NCI-H446 treated with DMSO at 0.1 percent for 48 hours (cell line): ENCODE measurements at regions not wholly inside any gene's neighbourhood (a gene's known extent, or its start where the extent isn't known, plus 50 kb on each side); places are given as distances from the start of the nearest gene placed in this dataset.

Source experiments
- DNase-seq: peaks from one replicate; lab custom pipeline; 2025; lab: John Stamatoyannopoulos, UW

DNA sequence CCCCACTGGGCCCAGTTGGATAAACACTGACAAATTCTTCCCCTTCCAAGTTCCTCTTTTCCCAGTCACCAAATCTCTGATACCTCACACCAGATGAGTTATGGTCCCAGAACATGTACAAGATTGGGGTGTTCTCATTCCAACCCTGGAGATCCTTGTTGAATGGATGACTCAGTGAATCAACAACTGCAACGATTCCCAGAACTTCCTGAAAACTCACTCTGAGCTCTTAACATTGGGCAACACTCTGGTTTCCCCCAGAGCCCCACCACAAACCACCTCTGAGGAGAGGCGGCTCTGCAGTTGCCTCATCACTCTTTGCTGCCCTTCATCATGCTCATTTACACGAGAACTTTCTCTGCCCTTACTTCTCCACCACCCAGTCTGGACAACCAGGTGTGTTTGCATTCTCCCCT lies 115.2 kb downstream of the MRPL14 start:
- DNase-seq: no peak

DNA sequence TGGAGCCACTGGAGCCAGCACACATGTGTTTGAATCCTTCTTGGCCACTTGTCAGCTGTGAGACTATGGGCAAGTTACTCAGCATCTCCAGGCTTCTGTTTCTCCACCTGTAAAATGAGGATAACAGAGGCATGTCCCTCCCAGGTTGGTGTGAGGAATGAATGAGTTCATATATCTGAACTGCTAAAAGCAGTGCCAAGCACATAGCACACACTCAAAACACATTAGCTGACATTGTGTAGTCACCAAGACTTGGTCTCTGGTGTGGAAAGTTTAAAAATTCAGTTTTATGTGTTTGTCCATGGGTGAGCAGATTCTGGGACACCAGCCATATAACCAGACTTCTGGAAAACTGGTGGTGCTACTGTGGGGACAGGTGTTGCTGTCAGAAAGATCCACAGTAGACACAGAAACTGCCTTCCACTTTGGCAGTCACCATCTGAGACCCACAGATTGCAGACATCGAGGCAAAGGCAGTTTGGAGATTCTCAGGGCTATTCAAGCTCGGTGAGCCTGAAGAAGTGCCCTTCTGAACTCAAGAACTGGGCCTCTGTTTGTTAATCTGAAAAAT lies 115.8 kb downstream of the MRPL14 start:
- DNase-seq: peak; percentile 55

DNA sequence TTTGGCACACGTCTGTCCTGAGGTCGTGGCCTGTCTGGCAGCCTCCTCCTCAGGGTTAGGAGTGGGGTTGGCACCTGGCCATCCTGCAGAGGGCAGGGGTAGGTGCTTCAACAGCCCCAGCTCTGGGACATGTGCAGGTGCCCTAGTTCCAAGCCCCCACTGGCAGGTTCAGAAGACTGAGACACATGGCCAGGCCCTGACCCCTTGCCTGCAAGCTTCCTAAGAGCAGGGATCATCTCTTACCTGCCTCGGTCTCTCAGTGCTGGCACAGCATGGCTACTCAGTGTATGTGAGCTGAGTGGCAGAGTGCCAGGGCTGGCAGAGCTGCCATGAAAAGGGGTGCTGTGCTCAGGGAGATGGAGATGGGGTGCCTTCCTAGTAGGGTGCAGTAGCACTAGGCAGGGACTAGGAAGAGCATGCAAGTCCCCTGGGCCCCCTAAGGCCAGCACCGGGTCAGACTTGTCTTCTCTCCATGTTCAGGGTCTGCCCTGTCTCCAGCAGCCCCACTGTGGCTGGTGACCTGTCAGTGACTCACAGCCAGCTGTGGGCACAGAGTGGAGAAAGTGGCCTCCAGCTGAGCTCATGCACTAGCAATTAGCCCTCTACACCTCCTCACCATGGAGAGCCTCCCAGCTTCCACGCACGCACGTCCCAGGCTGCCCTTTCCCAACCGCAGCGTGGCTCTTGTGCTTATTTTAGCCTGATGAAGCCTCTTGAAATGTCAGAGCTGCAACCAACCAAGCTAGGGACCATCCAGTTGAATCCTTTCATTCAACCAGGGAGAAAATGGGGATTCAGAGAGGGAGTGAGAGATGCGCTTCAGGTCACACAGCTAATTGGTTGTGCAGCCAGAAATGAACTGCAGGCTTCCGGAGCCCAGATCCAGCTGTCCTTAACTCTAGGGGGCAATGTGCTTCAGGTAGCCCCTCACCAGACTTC lies 116.6 kb downstream of the MRPL14 start:
- DNase-seq: no peak

DNA sequence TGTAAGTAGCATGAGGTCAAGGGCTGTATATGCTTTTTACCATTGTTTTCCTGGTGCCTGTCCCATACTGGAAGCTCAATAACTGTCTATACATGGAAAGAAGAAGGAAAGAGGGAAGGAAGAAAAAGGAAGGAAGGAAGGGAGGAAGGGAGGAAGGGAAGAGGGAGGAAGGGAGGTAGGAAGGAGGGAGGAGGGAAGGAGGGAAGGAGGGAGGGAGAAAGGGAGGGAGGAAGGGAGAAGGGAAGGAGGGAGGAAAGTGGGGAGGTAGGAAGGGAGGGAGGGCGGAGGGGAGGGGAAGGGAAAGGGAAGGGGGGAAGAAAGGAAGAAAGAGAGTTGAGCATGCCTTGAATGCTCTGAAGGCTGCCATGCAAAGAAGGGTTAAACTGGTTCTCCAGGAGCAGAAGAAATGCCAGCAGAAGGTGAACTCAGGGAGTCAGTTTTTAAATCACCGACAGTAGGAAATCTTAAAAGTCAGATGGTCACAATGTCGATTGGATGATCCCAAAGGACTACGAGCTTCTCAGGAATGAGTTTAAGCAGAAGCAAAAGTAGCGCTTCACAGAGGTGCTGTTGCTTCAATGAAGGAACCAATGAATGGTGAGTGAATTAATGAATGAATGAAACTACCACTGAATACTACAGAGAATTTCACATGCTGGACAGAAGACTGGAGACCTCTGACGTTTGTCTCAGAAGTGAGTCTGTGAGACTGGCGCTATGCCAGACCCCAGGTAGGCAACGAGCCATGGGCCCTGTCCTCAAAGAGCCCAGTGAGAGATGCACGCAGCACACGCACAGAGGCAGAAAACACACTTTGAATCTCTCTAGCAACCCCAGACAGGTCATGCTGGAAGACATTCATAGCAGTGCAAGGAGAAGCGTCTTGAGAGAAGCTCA lies 117.6 kb downstream of the MRPL14 start:
- no peak for DNase-seq

DNA sequence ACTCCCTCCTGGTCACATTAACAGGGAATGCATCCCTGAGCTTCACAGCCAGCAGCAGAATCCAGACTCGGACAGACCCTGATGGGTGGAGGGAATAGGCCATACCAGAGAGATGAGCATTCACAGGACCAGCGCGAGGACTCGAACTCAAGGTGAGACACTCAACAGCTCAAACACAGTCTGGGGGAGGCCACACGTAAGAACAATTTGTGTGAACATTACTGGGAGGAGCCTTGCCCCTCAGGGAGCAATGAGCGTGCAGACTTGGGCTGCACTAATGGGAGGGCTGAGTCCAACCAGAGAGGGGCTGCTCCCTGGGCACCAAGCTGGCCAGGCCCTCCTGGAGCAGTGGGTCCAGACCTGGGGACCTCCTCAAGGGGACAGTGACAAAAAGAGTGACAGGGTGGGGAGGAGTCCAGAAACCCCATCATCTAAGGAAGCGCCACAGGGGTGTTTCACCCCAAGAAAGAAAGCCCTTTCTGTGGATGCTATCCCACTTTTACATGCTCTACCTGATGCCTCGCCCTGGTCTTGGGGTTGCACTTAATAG lies 118.4 kb downstream of the MRPL14 start:
- no peak for DNase-seq

DNA sequence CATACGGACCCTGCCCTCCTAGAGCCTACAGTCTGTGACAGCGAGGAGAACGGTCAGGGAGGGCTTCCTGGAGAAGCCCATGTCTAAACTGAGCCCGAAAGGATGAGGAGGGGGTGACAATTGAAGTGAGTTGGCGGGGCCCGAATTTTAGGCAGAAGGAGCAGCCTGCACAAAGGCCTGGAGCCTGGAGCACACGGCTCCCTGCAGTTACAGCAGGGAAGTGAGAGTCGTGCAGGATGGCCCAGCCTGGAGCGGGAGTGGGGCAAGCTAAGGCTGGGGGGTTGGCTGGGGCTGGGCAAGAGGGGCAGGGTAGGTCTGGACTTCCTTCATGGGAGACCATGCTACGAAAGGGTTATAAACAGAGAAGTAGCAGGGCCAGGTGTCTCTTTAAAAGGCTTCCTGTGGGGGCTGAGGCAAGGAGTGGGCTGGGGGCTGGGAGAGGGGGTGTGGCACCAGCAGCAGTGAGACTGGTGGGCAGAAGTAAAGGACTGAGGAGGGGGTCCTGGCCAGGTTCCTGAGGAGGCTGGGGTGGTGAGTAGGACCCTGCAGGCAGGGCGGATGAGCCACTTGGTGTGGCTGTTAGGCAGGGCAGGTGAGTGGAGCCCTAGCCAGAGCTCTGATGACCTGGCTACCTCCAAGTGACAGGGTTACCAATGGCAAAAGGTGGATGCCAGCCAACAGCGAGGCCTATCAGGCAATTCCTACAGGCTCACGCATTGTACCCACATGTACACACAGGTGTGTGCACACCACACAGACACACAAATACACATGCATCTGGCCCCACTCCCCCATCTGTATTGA lies 119.2 kb downstream of the MRPL14 start:
- DNase-seq: no peak

DNA sequence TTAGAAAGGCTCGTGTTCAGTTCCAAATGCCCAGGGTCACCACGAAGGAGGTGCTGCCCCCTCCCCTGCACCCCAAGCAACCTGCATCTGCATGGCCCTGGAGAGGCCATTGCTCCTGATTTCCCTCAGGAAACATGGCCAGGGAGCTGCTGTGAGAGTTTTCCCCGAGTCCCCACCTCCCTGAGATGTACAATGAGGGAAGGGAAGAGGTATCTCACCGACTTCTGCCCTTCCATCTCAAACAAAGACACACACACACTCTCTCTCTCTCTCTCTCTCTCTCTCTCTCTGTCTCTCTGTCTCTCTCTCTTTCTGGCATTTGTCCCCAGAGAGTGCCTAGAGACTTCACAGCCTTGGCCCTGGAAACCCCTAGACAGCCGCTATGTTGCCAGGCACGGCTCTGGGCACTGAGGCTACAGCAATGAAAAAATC lies 120.4 kb downstream of the MRPL14 start:
- DNase-seq: no peak

DNA sequence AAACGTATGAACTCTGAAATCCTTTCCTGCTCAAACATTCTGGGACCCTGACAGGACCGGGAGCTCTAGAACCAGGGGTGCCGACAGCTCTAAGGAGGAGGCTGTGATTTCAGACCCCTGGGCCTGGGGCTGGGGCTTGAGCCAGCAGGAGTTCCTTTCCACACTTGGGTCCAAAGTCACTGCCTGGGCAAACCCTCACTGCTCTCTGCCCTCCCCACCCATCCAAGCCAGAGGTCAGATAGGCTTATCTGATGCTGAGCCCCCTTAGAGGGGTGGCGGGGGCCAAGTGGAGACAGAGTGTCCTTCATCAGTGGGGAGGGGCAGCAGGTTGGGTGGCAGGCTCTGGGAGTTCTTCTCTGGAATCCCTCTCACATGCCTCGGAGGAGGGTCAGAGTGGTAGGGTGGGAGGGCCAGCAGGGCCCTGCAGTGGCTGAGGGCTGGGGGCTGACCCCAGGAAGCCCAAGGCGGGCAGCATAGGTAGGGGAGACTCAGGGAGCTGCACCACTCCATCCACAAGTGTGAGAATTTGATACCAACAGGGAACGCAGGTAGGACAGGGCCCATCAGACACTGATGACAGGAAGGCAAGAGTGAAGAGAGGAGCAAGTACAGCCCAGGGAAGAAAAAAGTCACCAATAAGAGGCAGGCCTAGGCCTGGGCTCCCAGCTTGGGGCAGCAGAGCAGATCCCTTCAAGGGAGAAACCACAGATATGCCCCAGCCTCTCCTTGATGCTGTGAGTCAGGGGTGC lies 121.0 kb downstream of the MRPL14 start:
- DNase-seq: no peak

DNA sequence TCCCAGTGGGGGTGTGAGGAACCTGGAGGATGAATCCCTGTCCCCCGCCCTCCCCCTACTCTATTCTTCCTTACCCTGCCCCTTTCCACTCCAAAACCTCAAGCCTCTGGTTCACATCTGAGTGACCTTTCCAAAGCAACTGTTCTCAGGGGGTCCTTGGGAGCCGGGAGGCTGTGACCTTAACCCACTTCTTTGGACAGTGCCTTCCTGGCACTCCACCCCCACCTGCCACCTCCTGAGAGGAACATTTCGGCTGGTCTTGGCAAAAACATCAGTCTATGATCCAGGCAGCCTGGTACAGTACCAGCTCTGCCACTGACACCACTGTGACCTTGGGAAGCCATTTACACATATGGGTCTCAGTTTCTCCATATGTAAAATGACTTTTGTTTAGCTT lies 121.7 kb downstream of the MRPL14 start:
- no peak for DNase-seq

DNA sequence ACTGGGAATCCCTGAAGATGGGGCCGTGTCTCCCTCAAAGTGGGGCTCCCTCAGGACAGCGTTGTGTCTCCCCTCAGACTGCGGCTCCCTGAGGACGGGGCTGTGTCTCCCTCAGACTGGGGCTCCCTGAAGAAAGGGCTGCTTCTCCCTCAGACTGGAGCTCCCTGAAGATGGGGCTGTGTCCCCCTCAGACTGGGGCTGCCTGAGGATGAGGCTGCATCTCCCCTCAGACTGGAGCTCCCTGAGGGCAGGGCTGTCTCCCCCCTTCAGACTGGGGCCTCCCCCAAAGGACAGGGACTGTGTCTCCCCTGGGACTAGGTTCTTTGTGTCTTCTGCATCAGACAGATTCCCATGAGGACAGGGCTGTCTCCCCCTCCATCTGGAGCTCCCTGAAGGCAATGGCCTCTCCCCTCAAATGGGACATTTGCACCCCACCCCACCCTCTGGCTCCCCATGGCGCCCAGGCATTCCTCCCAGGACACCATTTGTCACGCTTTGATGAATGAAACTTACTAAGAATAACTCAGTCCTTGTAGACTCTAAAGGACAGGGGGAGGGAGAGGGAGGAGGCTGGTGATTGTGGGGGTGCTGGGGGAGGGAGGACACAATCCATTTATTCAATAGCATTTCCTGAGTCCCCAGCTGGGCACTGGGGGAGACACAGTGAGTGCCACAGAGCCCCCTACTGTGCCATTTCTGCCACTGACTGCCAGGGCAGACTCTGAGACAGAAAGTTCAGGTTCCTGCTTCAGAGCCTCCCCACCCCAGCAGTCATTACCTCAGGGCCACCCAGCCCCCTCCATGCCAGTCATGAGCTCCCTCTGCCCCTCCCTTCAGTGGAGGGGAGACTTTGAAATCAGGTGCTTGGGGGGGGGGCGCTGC lies 122.4 kb downstream of the MRPL14 start:
- no peak for DNase-seq

DNA sequence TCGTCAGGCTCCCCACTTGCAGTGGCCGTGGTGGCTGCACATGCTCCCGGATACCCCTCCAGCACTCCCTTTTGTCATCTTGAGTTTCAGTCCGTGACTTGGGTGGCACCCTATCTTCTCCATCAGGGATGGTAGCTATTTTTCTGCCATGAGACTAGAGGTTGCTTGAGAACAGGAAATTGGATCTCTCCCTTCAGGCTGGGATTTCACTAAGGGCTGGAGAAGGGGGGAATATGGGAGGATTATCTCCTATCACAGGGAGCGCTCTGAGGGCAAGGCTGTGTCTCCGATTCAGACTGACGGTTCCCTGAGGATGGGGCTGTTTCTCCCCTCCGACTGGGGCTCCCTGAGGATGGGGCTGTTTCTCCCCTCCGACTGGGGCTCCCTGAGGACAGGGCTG lies 123.1 kb downstream of the MRPL14 start:
- DNase-seq: no peak

DNA sequence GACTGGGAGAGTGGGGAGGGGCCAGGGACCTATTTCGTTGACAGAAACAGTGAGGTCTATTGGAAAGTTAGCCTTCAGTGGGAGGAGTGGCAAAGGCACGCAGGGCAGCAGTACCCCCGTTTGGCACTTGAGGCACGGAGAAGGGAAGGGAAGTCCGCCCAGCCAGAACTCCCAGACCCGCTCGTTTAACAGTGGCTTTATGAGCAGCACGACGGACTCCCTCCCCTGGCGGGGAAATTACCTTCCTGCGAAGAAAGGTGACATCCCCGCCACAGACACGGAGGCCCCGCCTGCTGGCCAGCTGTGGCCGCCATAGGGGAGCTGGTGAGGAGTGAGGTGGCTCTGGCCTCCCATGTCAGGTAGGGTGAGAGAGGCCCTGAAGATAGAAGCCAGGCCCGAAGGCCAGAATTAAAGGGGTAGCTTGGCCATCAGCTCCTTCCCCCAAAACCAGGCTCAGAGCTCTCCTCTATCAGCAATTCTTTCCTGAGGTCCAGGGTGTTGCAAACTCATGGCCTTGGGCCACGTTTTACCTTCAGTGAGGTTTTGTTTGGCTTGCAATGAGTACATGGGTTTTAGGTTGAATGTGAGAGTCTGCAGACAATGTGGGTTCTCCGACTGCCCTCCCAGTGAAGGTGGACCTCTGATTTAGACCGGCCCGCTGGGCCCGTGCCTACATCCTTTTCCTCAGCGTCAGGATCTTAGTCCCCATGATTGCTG lies 123.7 kb downstream of the MRPL14 start:
- no peak for DNase-seq

DNA sequence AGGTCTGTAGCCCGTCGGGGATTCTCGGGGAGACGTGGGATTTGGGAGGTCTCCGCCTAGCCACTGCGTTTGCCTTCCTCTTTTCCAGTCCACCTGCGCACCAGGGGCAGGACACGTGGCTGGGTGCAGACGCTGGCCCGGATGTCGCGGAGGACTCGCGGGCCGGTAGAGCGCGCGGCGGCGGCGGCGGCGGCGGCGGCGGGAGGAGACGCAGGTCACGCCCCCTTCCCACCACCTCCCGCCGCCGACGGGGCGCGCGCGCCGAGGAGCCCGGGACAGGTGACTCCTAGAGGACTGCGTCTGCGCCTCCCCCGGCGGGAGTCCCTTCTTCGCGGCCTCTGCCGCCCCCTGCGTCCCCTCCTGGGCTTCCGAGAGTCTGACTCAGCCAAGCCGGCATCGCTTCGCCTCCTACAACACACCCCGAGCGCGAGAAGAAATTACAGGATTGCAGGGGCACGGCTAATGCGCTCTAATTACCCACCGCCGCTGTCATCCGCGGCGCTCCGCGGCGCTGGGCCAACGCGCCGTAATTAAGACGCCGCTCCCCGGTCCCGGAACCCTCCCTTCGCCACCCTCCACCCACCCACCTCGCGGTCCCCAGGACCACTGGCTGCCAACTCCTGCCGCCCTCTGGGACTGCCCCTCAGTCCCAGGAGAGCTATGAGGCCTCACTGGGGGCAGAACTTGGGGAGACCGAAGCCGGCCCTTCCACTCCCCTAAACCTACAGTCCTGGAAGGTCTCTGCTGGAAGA lies 124.5 kb downstream of the MRPL14 start:
- DNase-seq: no peak

DNA sequence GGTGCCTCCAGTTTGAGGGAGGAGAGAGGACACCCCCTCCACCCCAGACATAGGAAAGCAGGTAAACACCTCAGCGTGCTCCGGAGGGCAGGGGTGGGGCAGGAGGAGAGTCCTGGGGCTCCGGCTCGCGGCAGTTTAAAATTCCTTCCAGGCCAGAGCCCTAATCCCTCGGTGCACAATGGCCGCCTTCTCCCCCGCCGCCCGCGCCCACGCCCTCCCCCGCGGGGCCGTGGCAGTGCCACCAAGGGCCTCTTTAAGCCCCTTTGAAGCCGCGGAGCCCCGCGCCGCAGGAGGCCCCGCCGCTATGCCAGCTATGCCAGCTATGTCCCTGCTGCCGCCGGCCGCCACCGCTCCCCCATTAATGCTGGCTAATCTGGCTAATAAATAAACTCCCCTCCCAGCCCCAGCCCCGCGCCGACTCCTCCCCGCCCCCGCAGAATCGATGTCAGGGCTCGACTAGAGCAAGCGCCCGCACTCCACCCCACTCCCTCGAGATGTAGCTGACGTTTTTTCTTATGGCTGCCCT lies 125.1 kb downstream of the MRPL14 start:
- no peak for DNase-seq

DNA sequence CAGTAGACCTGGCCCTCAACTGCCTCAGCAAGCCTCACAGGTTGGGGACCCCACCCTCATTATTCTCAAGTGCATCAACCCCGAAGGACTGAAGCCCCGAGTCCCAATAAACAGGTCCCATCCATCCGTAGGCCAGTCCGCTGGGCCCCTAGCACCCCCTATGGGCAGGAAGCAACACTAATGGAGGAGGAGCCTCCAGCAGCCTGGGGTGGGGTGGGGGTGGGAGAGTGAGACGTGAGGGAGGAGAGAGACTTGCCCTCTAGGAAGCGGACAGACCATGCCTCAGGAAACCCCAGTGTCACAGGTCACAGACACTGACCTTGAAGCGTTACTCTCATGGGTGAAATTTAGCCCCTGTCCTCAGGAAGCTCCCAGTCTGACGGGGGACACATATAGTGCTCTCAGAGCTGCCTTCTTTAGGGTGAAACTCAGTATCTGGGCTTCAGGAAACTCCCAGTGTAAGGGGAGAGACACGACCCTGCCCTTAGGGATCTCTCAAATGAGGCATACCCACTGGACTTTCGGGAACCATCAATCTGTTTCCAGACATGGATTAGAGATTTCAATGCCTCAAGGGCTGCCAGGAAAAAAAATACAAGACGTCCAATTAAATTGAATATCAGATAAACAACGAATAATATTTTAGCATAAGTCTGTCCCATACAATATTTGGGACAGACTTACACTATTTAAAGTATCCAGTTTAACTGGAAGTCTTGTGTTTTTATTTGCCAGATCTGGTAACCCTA lies 125.8 kb downstream of the MRPL14 start:
- no peak for DNase-seq

DNA sequence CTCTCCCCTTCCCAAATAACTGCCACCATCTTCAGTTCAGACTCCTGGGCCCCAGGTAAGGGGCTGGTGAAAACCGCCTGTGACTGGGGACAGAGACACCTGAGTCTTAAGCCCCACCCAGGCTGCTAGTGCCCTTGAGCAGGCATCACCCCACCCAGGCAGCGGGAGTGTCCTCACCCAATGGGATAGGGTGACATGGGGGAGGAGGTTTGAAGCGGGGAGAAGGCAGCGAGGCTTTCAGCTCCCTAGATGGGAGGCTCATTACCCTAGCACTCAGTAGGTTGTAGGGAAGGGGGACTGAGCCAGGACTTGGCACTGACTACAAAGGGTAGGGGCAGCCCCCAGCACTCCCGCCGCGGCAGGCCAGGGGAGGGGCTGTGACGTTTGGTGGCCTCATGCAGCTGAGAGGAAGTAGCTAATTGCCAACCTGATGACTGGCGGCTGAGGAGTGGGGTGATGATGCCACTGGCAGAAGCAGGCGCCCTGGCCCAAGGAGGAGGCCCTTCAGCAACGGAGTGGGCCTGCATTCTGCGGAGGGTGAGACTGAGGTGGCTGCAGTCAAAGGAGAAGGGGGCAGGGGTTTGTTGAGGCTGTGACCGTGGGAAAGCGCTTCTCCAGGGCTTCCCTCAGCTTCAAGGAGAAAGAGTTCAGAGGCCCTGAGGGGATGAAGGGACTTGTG lies 126.9 kb downstream of the MRPL14 start:
- no peak for DNase-seq

DNA sequence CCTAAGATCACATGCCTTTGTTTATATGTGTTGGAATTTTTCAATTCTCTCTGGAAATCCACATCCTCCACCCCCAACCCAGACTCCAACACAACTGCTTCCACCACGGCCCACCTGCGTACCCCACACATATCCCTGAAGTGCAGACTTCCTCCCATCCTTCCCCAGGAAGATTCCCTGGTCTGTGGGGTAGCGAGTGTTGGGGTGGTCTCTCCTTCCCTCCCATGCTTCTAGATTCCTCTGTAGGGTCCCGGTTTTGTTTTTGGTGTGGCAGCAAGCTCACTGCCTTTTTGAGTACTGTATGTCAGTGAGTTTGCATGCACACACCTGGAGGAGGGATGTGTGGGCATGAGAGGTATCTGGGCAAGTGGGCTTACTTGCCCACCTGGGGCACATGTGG lies 127.6 kb downstream of the MRPL14 start:
- no peak for DNase-seq
